GM21381 (cell line): ENCODE measurements at regions not wholly inside any gene's neighbourhood (a gene's known extent, or its start where the extent isn't known, plus 50 kb on each side); places are given as distances from the start of the nearest gene placed in this dataset.
"Not testable (repeated sequence)": the region's sequence is repeated elsewhere in the genome, so short reads cannot be mapped to it uniquely, and the experiment has no call there.

Experiments used
- ATAC-seq: cut with Tn5 transposase; IDR thresholded peaks from one replicate; pipeline ENCODE4 v1.9.1; 2021; ENCODE audit warnings: mild to moderate bottlenecking, moderate library complexity; ENCODE audit not compliant: unreplicated experiment

- no peak for ATAC-seq
These were observed 848.9 kb downstream of the REEP3 start for GRCh38 chr10:64369885-64370773.

- no peak for ATAC-seq
These were observed 853.1 kb downstream of the REEP3 start for GRCh38 chr10:64374346-64374745.

DNA sequence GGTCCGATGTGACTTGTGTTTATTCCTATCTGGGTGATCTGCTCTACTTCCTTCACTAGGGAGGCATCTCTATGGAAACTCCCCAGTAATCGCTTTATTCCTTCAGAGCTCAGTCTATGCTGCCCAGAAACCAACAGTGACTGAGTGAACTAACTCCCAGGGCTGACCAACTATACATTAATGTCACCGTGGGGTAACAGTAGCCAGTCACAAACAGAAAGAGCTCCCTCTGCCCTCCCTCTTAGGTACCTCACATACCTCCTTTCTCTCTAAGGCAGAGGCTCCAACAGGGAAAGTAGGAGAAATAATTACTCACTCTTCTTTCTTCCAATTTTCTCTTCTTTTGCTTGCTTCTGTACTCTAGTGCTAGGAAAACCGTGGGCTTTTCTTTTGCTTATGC lies 855.0 kb downstream of the REEP3 start:
- ATAC-seq = no peak

GRCh38 chr10:64379898-64380297 lies 858.7 kb downstream of the REEP3 start:
- no peak for ATAC-seq

DNA sequence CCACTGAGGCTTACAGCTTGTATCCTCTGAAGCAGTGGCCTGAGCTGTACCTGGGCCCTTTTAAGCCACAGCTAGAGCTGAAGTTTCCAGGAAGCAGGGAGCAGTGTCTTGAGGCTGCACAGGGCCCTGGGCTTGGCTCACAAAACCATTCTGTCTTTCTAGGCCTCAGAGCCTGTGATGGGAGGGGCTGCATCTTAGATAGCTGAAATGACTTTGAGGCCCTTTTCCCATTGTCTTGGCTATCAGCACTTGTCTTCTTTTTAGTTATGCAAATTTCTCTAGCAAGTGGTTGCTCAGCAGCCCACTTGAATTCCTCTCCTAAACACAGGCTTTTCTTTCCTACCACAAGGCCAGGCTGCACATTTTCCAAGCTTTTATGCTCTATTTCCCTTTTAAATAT lies 864.2 kb downstream of the REEP3 start:
- ATAC-seq = no peak

- no peak for ATAC-seq
These were observed 873.5 kb downstream of the REEP3 start for GRCh38 chr10:64394744-64395143.

DNA sequence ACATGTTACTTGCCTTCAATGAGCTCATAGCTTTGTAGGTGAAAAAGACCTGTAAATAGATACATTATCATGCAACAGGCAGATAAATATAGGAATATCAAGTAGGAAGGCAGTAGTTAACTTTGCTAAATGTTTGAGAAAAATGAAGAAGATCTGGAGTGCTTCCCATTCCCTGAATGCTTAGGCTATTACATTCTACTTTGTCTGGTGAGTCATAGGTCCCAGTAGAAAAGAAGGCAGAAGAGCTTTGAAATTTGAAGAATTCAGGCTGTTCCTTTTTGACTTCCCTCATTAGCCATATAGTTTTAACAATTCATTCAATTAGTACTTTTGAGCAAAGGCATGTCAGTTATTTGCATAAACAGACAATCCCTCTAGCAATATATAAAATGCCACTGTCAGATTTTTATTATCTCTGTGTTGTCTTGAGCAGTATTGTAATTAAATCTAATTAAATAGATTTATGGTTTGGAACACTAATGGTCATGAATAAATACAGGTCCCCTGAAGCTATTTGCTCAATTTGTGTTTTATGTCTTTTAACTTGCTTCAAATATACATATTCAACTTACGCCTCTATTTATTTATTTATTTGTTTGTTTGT lies 875.0 kb downstream of the REEP3 start:
- no peak for ATAC-seq

GRCh38 chr10:64397125-64397524 lies 875.9 kb downstream of the REEP3 start:
- ATAC-seq = no peak

DNA sequence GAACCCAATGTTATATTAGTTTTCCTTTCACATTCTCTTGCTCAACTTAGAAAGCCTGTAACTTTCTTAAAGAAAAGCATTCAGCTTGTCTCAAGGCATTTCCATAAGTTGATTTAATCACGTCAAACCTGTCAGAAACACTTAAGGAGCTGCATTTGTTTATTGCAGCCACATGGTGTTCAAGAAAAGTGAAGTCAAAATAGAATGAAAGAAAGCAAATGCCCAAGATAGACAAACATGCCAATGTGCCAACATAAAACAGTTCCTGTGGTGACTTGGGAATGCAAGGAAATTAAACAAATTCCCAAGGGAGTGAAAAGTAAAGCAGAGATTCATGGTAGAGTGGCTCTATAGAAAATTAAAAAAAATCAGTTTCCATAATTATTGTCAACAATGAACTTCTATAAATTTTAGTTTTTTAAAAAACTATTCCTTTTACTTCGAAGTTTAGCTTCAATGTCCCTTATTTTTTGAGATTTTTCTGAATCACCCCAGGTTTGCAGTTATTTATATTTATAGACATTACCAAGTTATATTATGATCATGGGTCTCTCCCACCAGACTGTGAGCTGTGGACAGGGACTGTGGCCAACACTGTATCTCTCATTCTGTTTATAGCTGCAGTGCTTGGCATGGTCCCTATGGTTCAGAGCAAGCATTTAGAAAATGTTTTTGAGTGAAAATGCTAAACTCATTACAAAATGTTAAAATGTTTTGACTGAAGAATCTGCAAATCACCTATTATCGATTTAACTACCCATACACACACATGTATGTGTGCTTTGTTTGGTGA lies 887.4 kb downstream of the REEP3 start:
- ATAC-seq = no peak

GRCh38 chr10:64409349-64409748 lies 888.1 kb downstream of the REEP3 start:
- ATAC-seq = no peak

DNA sequence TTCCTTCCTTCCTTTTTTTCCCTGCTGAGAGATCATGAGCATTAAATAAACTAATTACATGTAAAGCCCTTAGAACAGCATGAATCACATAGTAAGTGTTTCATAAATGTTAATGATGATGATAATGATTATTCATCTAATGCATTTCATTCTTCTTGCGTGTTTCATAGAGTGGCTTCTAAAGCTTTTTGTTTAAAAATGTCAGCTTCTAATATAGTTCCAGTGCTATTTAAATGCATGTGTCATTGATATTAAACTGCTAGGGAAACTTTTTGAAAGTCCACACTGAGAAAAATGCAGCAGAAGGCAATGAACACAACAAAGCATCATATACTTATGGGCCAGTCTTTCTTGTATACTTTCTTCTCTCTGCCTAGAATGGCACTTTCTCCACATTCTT lies 894.8 kb downstream of the REEP3 start:
- no peak for ATAC-seq

GRCh38 chr10:64419461-64419860 lies 898.3 kb downstream of the REEP3 start:
- ATAC-seq = no peak

- no peak for ATAC-seq
These were observed 905.5 kb downstream of the REEP3 start for GRCh38 chr10:64426745-64427144.

DNA sequence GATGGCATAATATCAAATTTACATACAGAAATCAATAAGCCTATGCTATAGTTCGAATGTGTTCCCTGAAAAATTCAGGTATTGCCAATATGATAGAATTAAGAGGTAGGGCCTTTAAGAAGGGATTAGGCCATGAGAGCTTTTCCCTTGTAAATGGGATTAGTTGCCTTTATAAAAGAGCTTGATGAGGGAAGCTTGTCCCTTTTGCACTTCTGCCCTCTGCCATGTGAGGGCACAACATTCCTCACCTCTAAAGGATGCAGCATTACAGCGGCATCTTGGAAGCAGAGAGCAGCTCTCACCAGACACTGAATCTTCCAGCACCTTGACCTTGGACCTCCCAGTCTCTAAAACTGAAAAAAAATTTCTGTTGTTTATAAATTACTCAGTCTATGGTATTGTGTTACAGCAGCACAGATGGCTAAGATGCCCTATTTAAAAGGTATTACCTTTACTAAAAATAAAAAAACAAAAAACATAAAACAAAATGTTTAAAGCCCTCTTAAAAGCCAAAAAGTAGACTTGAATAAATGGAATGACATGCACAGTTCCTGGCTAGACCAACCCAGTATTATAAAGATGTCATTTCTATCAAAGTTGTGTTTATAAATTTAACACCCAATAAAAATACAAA lies 909.6 kb downstream of the REEP3 start:
- ATAC-seq = no peak

- not testable (repeated sequence) for ATAC-seq
These were observed 920.7 kb downstream of the REEP3 start for GRCh38 chr10:64441872-64442271.

DNA sequence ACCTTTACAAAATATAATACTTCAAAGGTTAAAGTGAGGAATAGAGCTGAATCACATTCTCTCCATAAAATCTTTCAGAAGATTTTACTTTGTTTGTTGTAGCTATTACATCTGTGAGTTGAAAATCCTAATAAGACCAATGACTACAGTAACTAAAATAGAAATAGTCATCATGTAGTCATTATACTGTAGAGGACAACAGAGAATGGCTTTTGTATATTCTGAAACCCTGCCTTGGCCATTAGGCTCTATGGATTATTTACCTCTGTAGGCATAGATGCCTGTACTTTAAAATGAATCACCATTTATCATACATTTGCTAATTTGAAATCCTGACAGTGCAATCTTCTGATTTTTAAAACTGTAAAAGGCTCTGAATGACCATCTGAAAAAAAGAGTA lies 923.0 kb downstream of the REEP3 start:
- no peak for ATAC-seq

DNA sequence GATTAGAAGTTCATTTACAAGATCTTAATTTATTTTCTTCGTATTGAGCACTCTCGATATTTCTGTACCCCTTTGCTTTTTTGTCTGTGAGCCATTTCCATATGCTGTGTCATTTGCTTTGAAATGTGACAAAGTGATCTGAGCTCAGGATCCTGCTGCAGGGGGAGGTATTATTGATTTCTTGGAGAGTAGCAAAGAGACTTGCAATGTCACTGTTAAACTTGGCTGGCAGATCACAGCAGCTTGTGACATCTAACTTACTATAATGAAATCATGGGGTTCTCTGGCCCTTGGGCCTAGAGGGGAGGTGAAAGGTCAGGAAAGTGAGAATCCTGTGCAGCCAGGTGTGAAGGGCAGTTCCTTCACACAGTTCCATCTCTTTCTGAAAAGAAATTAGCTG lies 923.4 kb downstream of the REEP3 start:
- ATAC-seq = no peak

DNA sequence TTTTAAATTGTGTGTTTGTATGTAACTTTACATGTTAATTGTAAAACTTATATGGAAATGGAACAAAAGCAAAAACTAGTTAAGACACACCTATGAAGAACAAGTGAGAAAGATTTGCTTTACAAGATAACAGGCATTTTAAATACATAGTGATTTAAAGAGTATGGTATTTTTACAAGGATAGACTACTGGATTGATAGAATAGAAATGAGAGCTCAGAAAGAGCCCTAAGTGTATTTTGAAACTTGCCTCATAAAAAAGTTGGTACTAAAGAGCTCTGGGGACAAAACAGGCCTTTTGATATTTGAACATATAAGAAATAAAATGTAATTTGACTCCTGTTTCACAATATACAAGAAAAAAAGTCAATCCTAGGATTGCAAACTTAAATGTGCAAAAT lies 928.4 kb downstream of the REEP3 start:
- no peak for ATAC-seq

DNA sequence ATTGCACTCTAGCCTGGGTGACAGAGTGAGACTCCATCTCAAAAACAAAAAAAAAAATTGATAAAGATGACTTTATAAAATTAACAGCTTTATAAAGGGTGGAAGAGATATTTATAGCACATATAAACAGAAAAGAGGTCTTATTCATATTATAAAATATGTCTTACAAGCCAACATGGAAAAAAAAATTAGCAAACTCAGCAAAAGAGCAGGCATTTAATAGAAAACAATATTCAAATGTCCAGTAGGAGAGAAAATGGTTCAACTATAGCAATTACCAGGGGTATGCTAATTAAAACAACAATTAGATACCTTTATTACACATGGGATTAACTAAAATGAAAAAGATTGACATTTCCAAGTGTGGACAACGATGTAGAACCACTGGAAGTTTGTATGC lies 929.1 kb downstream of the REEP3 start:
- ATAC-seq = no peak

GRCh38 chr10:64454962-64455361 lies 933.8 kb downstream of the REEP3 start:
- no peak for ATAC-seq

DNA sequence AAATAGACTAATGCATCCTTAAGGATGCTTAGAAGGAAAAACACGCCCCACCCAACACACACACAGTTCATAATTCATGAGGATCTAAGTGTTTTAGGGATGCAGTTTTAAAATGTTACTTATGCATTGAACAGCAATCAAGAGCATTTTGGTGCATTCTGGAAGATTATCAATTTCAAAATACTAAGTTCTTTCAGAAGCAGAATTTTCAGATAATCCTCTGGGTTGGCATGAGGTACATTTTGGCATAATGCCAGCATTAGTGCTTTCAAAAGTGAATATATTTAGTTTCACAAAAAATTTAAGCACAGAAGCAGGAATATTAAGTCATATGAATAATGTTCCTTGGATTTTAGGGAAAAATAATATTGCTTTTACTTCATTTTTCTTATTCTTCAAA lies 937.1 kb downstream of the REEP3 start:
- ATAC-seq = no peak
